HG02759 (cell line): ENCODE measurements at regions not wholly inside any gene's neighbourhood (a gene's known extent, or its start where the extent isn't known, plus 50 kb on each side); places are given as distances from the start of the nearest gene placed in this dataset.

Source experiments
- ATAC-seq: cut with Tn5 transposase; IDR thresholded peaks from one replicate; pipeline ENCODE4 v1.9.1; 2021; ENCODE audit warnings: mild to moderate bottlenecking, moderate library complexity; ENCODE audit not compliant: unreplicated experiment

DNA sequence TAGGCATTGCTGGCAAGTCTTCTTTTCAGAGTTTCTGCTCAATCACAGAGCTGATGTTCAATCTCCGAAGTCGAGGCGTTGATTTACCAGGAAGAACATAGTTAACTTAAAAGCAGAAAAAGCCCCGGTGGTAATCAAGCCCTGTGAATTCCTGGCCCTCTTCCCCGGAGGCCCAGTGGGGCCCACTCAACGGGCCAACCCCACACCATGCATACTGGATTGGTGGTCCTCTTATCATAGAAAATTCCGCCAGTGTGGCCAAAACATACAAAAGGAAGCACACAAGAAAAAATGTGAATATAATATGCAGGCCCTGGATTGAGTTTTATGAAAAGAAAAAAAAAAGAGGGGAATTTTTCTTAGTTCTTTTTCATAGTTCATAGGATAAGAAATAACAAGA, 873.0 kb upstream of the NR2F2 start:
- no peak for ATAC-seq

DNA sequence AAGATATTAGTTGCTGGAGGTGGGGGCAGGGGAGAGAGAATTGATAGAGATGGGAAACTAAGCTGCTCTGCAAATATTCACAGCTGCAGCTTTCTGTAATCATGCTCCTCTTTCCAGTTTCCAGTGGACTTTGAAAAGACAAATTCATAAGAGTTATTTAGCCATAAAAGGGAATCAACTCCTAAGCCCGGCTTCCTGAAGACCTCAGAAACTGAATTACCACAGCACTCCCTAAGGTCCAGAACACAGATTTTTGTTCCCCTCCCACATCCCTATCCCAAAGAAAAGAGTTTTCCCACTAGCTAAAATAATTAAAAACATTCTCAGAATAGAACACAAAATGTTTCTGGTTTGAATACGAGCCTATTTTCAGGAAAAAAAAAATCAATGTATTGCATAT, 871.8 kb upstream of the NR2F2 start:
- ATAC-seq, result no peak

GRCh38 chr15:95459273-95459672, 871.2 kb upstream of the NR2F2 start:
- no peak for ATAC-seq

GRCh38 chr15:95464509-95464908, 866.0 kb upstream of the NR2F2 start:
- no peak for ATAC-seq

DNA sequence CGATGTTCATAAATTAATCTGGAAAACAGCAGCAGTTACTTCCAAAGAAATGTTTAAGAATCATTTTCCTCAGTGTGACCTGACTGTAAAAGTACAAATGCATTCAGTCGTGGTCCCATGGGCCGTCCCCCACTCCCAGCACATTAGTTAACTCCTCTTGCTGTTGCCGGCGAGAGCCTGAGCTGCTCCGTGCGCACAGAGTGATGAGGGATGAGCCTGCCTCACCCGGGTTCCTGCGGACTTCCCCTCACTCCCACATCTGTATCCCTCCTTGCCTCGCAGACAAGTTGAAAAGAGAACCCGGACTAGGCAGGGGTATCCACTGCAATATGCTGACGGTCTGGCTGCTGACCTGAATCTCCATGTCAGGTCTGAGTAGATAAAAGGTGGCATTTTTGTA, 861.7 kb upstream of the NR2F2 start:
- no peak for ATAC-seq

- ATAC-seq, result no peak
Measured at GRCh38 chr15:95469496-95470000, 861.0 kb upstream of the NR2F2 start.

DNA sequence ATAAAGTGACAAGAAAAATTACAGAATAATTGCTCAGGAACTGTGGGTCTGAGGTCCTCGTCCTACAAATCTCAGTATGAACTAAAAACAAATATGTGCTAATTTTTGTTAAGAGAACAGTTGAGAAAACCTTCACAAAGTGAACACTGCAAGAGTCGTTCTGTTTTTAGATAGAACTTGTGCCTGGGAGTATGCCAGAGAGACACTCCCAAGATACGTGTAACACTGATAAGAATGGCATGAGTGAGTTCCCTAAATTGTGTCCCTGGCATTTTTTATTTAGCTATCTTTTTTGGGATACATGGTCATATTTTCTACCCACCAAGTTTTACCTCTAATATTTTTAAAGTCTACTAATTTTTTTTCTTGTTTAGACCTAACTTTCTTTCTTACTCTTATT, 860.0 kb upstream of the NR2F2 start:
- ATAC-seq, result no peak

- no peak for ATAC-seq
Measured at GRCh38 chr15:95470997-95471689, 859.4 kb upstream of the NR2F2 start.

DNA sequence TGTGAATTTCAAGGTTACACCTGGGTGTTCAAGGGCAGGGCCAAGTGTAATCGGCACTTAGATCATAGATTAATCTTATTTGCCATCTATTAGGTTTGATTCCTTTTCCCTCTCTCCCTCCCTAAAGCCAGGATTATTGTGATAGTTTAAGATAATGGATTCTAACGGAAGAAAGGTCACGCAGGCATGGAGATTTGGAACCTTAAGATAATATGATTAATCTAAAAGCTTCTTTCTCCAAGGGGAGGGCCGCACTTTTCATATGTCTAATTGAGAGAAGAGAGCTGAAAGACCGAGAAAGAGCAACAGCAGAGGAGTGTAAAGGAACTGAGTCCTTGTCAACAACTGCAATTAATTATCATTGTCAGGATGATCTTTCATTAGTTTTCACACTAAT, 858.8 kb upstream of the NR2F2 start:
- ATAC-seq, result no peak

DNA sequence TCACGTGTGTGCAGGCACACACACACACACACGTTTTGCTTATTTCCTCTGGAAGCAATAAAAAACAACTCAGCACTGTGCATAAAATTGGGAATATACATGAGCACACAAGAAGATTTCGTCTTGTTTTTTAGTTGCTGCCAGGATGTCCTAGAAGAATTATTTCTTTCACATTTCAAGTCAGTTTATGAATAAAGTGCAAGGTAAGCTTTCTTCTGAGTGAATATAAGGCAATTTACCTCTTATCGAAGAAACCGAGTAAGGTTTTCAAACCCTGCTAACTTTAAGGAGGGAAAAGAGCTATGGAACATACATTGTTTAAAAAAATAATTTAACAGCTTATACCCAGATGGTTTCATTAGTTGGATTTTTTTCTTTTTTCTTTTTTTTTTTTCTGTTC, 855.4 kb upstream of the NR2F2 start:
- no peak for ATAC-seq

DNA sequence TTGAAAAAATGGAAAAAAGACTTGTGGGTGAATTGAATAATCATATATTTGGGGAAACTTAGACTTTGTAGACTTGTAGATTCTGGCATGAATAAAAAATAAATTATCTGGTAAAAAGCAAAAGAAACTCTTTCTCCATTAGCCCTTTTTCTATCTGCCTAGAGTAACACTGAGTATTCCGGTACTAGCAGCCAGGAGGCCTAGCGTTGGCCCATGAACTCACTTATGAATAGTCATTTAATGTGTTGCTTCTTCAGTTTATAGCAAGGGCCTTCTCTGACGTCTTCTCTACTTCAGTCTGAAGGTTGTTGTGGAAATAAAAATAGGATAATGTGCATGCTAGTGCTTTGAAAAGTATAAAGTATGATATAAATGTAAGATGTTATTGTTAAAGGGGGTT, 851.2 kb upstream of the NR2F2 start:
- ATAC-seq, result no peak

DNA sequence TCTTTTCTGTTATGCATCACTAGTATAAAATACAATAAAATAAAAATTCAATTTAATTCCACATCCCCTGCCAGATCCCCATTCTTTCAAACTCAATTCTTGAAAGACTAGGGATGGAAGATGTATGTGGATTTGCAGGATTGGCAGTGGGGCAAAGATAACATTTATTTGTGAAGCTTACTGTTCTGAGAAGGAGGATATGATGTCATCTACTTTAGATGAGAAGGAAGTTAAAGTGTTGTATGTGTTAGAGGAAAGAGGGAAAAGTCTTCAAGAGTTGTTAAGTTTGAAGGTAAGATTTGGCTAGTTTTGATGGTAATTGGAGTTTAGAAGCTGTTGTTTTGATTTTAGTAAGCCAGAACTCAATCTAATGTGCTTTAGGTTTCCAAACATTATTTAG, 845.1 kb upstream of the NR2F2 start:
- ATAC-seq, result no peak

GRCh38 chr15:95486224-95486623, 844.3 kb upstream of the NR2F2 start:
- no peak for ATAC-seq

DNA sequence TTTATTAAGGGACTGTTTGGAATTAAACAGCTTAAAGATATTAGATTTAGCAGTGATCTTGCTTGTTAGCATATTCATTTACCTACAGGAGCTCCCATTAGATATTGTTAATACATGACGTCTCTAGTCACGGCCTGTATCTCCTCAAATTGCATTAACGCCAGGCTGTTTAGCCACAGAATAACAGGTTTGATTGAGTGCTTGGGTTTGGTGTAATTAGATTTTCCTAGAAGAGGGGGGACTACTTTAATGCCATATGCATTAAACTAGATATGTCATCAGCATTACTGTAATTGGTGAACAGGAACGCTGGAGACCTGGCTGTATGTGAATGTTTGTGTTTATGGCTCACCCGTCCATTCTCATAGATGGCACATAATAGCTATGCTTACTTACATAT, 841.4 kb upstream of the NR2F2 start:
- no peak for ATAC-seq

DNA sequence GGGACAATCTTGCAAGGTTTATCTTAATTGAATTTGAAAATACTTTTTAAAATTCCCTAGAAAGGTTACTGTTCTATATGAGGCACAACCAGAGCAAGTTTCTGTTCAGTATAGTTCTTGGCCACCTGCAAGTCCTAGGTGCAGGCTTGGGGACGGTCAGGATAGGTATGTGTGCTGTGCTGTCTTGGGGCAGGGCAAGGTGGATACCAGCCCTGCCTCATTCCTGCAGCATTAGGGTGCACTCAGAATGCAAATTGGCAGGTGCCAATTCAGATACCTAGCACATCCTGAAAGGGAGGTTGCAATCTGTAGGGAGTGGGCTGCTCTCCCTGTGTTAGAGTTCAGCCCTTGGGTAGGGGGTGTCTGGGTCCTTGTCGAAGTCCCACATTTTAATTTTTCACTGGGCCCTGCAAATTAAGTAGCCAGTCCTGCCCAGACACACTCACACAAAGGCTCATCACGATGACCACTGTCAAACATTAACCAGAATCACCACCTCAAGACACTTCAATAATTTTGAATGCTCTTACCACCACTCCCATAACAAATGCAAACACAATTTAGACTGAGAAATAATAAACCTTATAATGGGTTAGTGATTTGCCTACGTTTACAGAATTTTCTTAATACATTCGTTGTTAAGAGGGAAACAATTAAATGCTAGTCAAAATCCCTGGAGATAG, 838.0 kb upstream of the NR2F2 start:
- no peak for ATAC-seq

- no peak for ATAC-seq
Measured at GRCh38 chr15:95494971-95495541, 835.4 kb upstream of the NR2F2 start.

- no peak for ATAC-seq
Measured at GRCh38 chr15:95497634-95498033, 832.9 kb upstream of the NR2F2 start.

DNA sequence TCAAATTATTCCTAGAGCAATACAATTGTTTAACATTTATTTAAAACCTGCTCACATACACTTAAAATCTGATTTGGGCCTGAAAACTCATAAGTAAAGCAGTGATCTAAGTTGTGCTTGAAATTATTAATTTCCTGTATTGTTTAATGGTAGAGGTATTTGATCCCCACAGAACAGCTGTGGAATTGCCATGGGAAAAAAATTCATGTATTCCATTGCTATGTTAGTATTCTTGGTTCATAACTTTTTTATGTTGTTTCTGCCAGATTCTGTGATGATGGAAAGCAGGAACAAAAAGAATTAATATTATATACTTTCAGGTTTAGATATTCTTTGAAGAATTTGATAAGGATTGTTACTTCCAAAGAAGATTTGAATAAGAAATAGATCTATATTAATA, 831.5 kb upstream of the NR2F2 start:
- no peak for ATAC-seq

DNA sequence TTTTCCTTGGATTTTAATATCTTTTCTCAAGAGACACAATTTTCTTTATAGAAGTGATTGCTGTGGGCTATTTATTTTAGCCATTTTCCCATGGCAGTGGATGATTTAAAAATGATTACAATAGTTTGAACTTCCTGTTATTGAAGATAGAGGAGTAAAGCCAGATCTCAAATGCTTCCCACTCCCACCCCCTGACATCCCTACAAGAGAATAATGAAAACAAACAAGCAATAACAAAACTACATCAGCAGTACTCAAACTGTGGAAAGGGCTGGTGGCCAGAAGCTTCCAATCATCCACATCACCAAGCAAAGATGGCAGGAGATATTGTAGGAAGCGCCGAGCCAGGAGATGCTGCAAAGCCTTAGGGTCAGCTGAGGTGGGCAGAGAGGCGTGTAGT, 831.1 kb upstream of the NR2F2 start:
- no peak for ATAC-seq

DNA sequence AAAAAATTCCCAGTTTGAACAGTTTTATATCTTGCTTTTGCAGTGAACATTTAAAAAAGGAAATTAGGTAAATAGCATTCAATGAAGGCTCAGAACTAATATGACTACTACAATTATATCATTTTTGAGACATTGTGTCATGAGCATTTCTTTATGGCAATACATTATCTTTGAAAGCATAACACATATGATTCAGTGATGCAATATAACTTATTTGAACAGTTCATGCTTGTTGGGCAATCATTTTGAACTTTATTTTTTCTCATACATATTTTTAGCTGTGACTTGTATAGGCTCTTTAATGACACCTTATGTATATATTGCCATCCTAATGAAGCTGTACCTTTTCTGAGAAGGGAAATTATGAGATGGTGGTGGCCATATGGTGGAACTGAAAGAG, 828.6 kb upstream of the NR2F2 start:
- ATAC-seq, result no peak

DNA sequence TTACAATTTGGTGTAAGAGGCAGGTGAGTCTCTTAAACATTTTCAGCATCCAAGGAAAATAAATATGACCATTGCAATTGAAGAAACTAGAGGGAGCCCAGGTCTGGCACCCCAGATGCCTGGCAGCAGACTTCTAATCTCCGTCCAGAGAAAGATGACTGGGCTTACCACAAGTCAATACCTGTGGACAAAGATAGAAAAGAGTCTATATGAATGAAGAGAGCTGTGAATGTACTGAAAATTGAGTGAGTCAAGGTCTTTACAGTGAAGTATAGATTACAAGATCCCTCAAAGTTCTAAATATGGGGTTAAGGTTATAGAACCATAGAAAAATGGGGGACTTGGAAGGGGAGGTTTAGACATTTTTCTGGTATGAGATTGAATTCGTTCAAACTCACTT, 827.4 kb upstream of the NR2F2 start:
- no peak for ATAC-seq

DNA sequence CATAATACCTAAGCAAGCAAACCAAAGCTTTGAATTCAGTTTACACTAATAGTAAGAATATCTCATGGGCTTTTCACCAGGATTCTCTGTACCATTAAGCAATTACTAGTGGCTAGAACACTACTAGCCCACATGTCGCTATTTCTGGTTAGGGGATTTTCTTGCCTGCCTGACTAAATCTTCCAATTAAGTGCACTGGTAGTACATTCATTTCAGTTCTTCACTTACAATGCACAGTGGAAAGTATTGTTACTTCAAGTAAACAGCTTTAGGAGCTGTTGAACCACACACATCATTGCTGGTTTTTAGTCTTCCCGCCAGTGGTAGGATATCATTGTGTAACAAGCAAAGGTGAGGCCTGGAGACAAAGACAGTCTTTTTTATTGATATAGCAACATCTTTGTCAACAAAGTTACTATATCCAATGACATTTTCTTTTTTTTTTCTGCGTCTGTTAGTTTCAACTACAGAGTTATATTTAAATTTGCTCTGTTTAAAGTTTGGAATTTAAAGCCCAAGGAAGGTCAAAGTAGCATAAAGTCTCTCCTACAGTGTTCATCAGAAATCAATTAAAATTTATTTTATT, 826.8 kb upstream of the NR2F2 start:
- peak; percentile 76 for ATAC-seq
